Endothelial cell of umbilical vein (primary cell): ENCODE measurements at regions not wholly inside any gene's neighbourhood (a gene's known extent, or its start where the extent isn't known, plus 50 kb on each side); places are given as distances from the start of the nearest gene placed in this dataset.

Experiments
- BruUV-seq: library from RNA; stranded (reverse); fragments of 400-500 nt; replicated peaks from 2 replicates; lab custom pipeline; 2021; lab: Mats Ljungman, UMichigan
- CTCF ChIA-PET: fragments of 300-600, 350-600 bp; sonication (Branson Sonifier 250); formaldehyde crosslinking; loops from one replicate; lab custom pipeline; 2021; ENCODE audit warnings: antibody characterized with exemption, inconsistent platforms; lab: Charles Lee
- POLR2A ChIA-PET: fragments of 300-600, 350-600 bp; sonication (Branson Sonifier 250); formaldehyde crosslinking; loops from one replicate; lab custom pipeline; 2021; ENCODE audit warnings: antibody characterized with exemption, inconsistent platforms; lab: Charles Lee
- DNase-seq: peaks from one replicate; pipeline ENCODE4 v3.0.0-alpha.2; 2011; ENCODE audit warnings: low read depth, low spot score
- FAIRE-seq: peaks from 2 replicates; lab custom pipeline; 2011; peaks lifted over from hg19 to GRCh38; lab: Jason Lieb, UNC
- H2AFZ ChIP-seq: 2 replicates; pipeline ENCODE4 v1.6.0; 2012; ENCODE audit warnings: low read depth, low read length, control low read depth, inconsistent platforms
- H3K27ac ChIP-seq: 2 replicates; pipeline ENCODE4 v1.5.1; 2011; ENCODE audit warnings: low read depth, mild to moderate bottlenecking, control low read depth, low read length, moderate library complexity; ENCODE audit not compliant: insufficient read depth
- H3K27me3 ChIP-seq, 2 experiments: 2 replicates each; pipeline versions ENCODE4 v1.6.0 to v1.6.1; 2011; ENCODE audit warnings: low read length in 2 of 2, mixed read lengths in 1 of 2; ENCODE audit not compliant: control insufficient read depth in 2 of 2, insufficient read depth in 2 of 2
- H3K36me3 ChIP-seq, 2 experiments: 2 replicates in 1 of 2; 3 replicates in 1 of 2; pipeline ENCODE4 v1.5.1; 2011; ENCODE audit warnings: low read length in 2 of 2, mild to moderate bottlenecking in 1 of 2, moderate library complexity in 1 of 2; ENCODE audit not compliant: control insufficient read depth in 2 of 2, insufficient read depth in 2 of 2; ENCODE audit errors: extremely low read depth in 1 of 2
- H3K4me1 ChIP-seq: 3 replicates; pipeline ENCODE4 v1.5.1; 2011; ENCODE audit warnings: mild to moderate bottlenecking, low read length; ENCODE audit not compliant: control insufficient read depth, insufficient read depth; ENCODE audit errors: extremely low read depth
- H3K4me2 ChIP-seq: 2 replicates; pipeline ENCODE4 v1.6.1; 2011; ENCODE audit warnings: low read length, control low read depth, mixed read lengths; ENCODE audit not compliant: insufficient read depth
- H3K4me3 ChIP-seq, 3 experiments: fragments of 200-600 bp in 1 of 3; sonication (generic), shearing (Covaris generic) in 1 of 3; replicated peaks in 1 of 3; 2 replicates each; pipeline ENCODE4 v1.5.1; 2011 to 2016; ENCODE audit warnings: control low read depth in 3 of 3, low read length in 3 of 3, mild to moderate bottlenecking in 2 of 3, inconsistent platforms in 1 of 3, low read depth in 1 of 3, moderate library complexity in 1 of 3; ENCODE audit not compliant: insufficient read depth in 1 of 3
- H3K79me2 ChIP-seq: 2 replicates; pipeline ENCODE4 v1.6.0; 2012; ENCODE audit warnings: low read length, inconsistent platforms; ENCODE audit not compliant: control insufficient read depth, insufficient read depth
- H3K9ac ChIP-seq: replicated peaks from 2 replicates; pipeline ENCODE3; 2011; ENCODE audit warnings: low read length, control low read depth; ENCODE audit not compliant: insufficient read depth; ENCODE audit errors: extremely low read depth
- H3K9me1 ChIP-seq: replicated peaks from 3 replicates; pipeline ENCODE4 v1.6.0; 2011; ENCODE audit warnings: mild to moderate bottlenecking, low read length; ENCODE audit not compliant: control insufficient read depth, insufficient read depth; ENCODE audit errors: extremely low read depth
- H3K9me3 ChIP-seq: replicated peaks from 2 replicates; pipeline ENCODE4 v1.5.1; 2012; ENCODE audit warnings: low read length, inconsistent platforms; ENCODE audit not compliant: control insufficient read depth, insufficient read depth
- H4K20me1 ChIP-seq: replicated peaks from 2 replicates; pipeline ENCODE3; 2011; ENCODE audit warnings: mild to moderate bottlenecking, low read length; ENCODE audit not compliant: control insufficient read depth, insufficient read depth; ENCODE audit errors: extremely low read depth
- CTCF ChIP-seq, 2 donors: IDR thresholded peaks; 1 replicate in 1 of 2; 2 replicates in 1 of 2; pipeline ENCODE4 v1.5.1; 2011; ENCODE audit warnings: low read length in 2 of 2, mild to moderate bottlenecking in 2 of 2, moderate library complexity in 2 of 2, control low read depth in 1 of 2, inconsistent platforms in 1 of 2, low read depth in 1 of 2; ENCODE audit not compliant: insufficient read depth in 1 of 2; ENCODE audit errors: extremely low read depth in 1 of 2
- EZH2 ChIP-seq: IDR thresholded peaks from 2 replicates; pipeline ENCODE4 v1.6.1; 2012; ENCODE audit warnings: borderline replicate concordance, low read depth, mild to moderate bottlenecking, moderate library complexity, low read length, inconsistent platforms; ENCODE audit not compliant: severe bottlenecking
- FOS ChIP-seq: IDR thresholded peaks from 2 replicates; pipeline ENCODE4 v1.6.1; 2011; ENCODE audit warnings: mild to moderate bottlenecking, low read length, moderate library complexity, borderline replicate concordance; ENCODE audit not compliant: insufficient read depth
- GATA2 ChIP-seq: IDR thresholded peaks from 2 replicates; pipeline ENCODE4 v1.7.0; 2011; ENCODE audit warnings: low read depth, mild to moderate bottlenecking, moderate library complexity, mixed read lengths, low read length; ENCODE audit not compliant: insufficient read length, insufficient read depth
- JUN ChIP-seq: IDR thresholded peaks from 2 replicates; pipeline ENCODE4 v1.6.1; 2011; ENCODE audit warnings: borderline replicate concordance, low read depth; ENCODE audit not compliant: insufficient read length, insufficient read depth
- MAX ChIP-seq: IDR thresholded peaks from 2 replicates; pipeline ENCODE4 v1.6.1; 2011; ENCODE audit not compliant: insufficient read depth, insufficient read length
- MYC ChIP-seq: IDR thresholded peaks from one replicate; pipeline ENCODE4 v1.6.1; 2011; ENCODE audit warnings: mild to moderate bottlenecking, low read depth, low read length
- POLR2A ChIP-seq: IDR thresholded peaks from 2 replicates; pipeline ENCODE4 v1.6.1; 2012; ENCODE audit warnings: low read depth, mild to moderate bottlenecking, control low read depth, low read length
- POLR2AphosphoS5 ChIP-seq: IDR thresholded peaks from 2 replicates; pipeline ENCODE4 v1.6.1; 2012; ENCODE audit warnings: low read depth, mild to moderate bottlenecking, control low read depth, low read length, moderate library complexity; ENCODE audit not compliant: insufficient read depth
- dilution Hi-C: fragments of 300-500 bp; cut with MboI; formaldehyde crosslinking; loops from one replicate; pipeline ENCODE4 v1.15.0; 2019; ENCODE audit warnings: low sequenced_read_pairs; ENCODE audit not compliant: extremely low pct_ligation_motif_present
- intact Hi-C: fragments of 100-400 bp; cut with micrococcal nuclease; formaldehyde crosslinking; loops from one replicate; pipeline ENCODE4 v1.10.0; 2022

- no peak for FAIRE-seq
Observed at GRCh38 chr7:91600112-91600511, 280.4 kb downstream of the MTERF1 start.

More at GRCh38 chr7:91600112-91600511, 280.4 kb downstream of the MTERF1 start:
- H3K9me3 ChIP-seq: no peaks in the 10 kb centered on the region
- CTCF ChIA-PET: interaction anchor here (1.2 kb wide), 1 partner anchor 28 kb away, joined by 4 read pairs; no protein-coding TSS in a partner anchor
- no peaks in the 10 kb centered on the region for H3K36me3 ChIP-seq
- no peak for DNase-seq
- POLR2A ChIA-PET: no interaction called here
- no peaks in the 10 kb centered on the region for H3K4me1 ChIP-seq
- H3K79me2 ChIP-seq: no peaks in the 10 kb centered on the region
- no peak overlapping the region for H2AFZ ChIP-seq
- H4K20me1 ChIP-seq: no peaks in the 10 kb centered on the region
- H3K4me2 ChIP-seq: no peak overlapping the region
- TF ChIP-seq CTCF (IDR thresholded peaks at IDR 0.05; ENCODE audit: extremely low read depth in 1 of 2, insufficient read depth in 1 of 2, low read depth in 1 of 2, low read length in 2 of 2) (no peak), FOS (no peak), MYC (no peak), POLR2A (no peak), GATA2 (no peak), EZH2 (no peak), JUN (no peak), MAX (no peak), POLR2AphosphoS5 (no peak)
- BruUV-seq: no TSS peak
- dilution Hi-C loops: no loop called here
- H3K27ac ChIP-seq: no peak overlapping the region
- intact Hi-C loops: no loop called here
- no peaks in the 10 kb centered on the region for H3K27me3 ChIP-seq
- no peak overlapping the region for H3K9ac ChIP-seq
- H3K9me1 ChIP-seq: no peaks in the 10 kb centered on the region
- no peak overlapping the region for H3K4me3 ChIP-seq
